NCI-H226 (cell line): ENCODE measurements at regions not wholly inside any gene's neighbourhood (a gene's known extent, or its start where the extent isn't known, plus 50 kb on each side); places are given as distances from the start of the nearest gene placed in this dataset.
A peak's percentile ranks its signal among the peaks of the same experiment; 100 is the strongest.
"Not testable (repeated sequence)": the region's sequence is repeated elsewhere in the genome, so short reads cannot be mapped to it uniquely, and the experiment has no call there.

ENCODE experiments used
- DNase-seq: peaks from one replicate; pipeline ENCODE4 v3.0.0-alpha.2; 2015

GRCh38 chr21:5138687-5139086 lies 5382.7 kb upstream of the TPTE start:
- not testable (repeated sequence) for DNase-seq

GRCh38 chr21:5139528-5139927 lies 5381.9 kb upstream of the TPTE start:
- DNase-seq: not testable (repeated sequence)

GRCh38 chr21:5143011-5143410 lies 5378.4 kb upstream of the TPTE start:
- DNase-seq: not testable (repeated sequence)

- DNase-seq: peak; percentile 2
Measured at GRCh38 chr21:5144731-5145130, 5376.7 kb upstream of the TPTE start.

GRCh38 chr21:5147685-5148084 lies 5373.7 kb upstream of the TPTE start:
- not testable (repeated sequence) for DNase-seq

GRCh38 chr21:5149222-5149621 lies 5372.2 kb upstream of the TPTE start:
- DNase-seq: not testable (repeated sequence)

GRCh38 chr21:5153842-5154640 lies 5367.3 kb upstream of the TPTE start:
- not testable (repeated sequence) for DNase-seq

GRCh38 chr21:5154641-5154982 lies 5366.8 kb upstream of the TPTE start:
- peak; percentile 47 for DNase-seq

GRCh38 chr21:5162693-5163574 lies 5358.4 kb upstream of the TPTE start:
- not testable (repeated sequence) for DNase-seq

- DNase-seq: not testable (repeated sequence)
Measured at GRCh38 chr21:5165829-5166228, 5355.6 kb upstream of the TPTE start.
